NOMO-1 (cell line): ENCODE measurements at regions not wholly inside any gene's neighbourhood (a gene's known extent, or its start where the extent isn't known, plus 50 kb on each side); places are given as distances from the start of the nearest gene placed in this dataset.
"Not testable (repeated sequence)": the region's sequence is repeated elsewhere in the genome, so short reads cannot be mapped to it uniquely, and the experiment has no call there.

Source experiments
- DNase-seq, 2 experiments: peaks; one replicate each; lab custom pipeline; 2025; ENCODE audit not compliant: unreplicated experiment in 2 of 2; lab: John Stamatoyannopoulos, UW

DNA sequence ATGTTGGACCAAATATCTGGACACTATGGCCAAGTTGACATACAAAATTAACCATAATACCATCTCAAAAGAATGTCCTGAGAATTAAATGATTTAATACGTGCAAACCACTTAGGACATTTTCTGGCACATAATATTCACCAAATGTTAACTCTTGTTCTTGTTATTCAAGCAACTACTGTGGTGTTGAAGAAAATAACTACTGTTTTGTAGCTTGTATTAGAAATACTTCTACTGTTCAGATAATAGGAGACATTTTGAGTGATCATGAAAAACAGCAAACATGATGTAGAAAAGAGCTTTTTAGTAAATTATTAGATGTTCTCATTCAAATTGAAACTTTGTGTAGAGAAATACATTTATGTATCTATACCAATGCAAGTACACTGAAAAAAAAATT, 140.7 kb upstream of the SMIM31 start:
- no peak for DNase-seq

DNA sequence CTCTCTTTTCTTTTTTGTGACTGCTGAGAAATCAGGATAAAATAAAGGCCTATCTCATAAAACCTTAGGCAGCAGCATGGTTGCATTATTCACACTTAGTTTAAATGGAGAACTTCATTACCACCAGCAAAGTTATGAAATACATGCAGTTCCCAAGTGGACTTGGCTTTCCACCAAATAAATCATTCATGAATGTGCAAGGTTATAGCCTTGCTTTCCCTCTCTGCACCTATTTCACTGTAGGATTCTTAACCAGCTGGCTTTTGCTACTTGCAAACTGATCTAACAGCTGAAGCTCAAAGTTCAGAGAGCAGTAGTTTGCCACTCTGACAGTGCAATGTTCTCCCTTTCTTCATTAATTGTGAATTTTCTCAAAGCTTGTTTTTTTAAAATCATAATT, 140.1 kb upstream of the SMIM31 start:
- DNase-seq: no peak

DNA sequence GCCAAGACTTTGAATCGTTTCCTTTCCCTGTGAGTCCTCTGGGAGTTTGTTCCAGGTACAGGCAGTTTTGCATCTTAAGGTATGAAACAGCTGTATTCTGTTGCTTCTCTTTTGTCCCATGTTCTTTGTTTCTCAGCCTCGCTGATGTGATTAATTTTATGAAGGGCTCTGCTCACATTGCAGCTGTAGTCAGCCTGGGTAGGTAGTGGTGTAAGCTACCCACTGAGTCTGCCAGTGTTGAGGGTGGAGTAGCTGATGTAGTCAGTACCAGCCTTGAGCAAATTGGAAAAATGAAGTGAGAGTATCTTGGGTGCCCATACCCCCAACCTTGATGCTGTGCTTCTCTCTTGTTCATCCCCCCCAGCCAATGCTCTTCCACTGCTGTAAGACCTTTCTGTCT, 139.6 kb upstream of the SMIM31 start:
- no peak for DNase-seq

DNA sequence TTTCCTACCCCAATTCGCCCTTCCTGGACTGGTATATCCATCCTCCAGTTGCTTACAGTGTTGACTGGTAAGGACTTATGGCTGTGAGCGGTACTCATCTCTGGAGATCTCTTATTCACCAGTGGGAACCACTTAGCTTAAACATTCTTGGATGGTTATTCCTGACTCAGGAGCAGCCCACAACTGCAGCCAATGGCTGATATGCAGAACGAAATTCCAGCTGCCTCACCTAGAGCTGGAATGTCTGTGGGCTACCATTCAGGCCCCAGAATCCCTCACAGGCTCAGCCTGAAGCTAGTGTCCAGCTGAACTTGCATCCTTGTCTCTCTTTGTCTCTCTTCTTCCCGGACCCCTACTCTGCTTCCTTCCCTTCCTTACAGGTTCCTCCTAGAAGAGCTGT, 138.9 kb upstream of the SMIM31 start:
- DNase-seq: no peak

DNA sequence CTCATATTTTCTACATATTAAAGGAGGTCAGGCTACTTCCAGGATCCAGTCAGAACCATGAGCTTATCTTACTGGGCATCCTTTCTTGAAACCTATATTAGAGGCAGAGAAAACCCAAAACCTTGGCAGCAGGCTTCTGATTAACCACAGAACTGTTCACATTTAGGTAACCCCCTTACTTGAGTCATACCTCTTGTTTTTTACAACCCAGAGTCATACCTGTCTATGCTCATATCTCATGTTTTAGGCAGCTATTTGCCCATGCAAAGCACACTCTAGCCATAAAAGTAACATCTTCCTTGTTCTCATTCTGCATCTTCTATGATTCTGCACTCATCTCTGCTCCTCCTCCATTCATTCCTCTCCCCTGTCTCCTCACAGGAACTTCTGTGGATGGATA, 138.0 kb upstream of the SMIM31 start:
- DNase-seq: no peak

DNA sequence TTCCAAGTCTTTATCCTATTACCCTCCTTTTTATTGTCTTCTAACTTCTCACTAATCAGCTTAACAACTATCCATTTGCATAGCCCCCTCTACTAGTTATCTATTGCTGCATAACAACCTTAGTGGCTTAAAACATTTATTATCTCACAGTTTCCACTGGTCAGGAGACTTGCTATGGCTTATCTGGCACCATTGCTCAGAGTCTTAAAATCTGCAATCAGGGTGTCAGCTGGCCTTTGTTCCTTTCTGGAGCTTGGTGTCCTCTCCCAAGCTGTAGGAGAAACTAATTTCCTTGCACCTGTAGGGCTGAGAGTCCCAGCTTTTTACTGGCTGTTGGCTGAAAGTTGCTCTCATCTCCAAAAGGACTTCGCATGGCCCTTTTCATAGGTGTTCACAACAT, 137.0 kb upstream of the SMIM31 start:
- no peak for DNase-seq

DNA sequence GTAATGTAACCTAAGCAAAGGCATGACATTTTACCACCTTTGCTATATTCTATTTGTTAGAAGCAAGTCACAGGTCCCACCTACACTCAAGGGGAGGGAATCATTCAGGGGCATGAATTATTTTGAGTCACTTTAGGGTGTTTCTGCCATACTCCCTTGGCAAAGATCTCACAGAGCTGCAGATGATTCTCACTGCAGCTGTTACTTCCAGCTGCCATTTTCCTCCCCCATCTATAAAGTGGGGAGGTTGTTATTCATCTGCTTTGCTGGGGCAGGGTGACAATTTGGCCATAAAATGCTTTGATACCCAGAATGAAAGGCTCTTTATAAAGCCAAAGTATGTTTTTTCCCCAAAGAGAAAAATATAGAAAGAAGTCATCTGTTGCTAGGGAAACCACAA, 136.5 kb upstream of the SMIM31 start:
- DNase-seq: no peak

DNA sequence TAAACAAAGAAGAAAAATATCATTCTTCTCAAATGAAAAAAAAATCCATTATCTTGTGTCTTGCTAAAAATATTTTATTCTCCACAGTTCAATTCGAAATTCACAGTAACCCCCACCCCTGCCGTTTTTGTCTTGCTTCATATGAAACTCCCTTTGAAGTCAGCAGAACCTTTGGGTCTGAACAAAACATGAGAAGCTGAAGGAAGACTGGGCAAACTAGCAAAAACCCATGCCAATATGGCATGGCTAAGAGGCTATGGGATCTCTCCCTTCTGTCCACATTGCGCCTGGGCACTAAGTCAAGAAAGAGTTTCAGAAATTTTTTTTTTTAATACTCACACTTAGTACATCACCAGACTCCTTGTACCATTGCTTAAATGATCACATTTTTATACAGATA, 136.0 kb upstream of the SMIM31 start:
- no peak for DNase-seq

DNA sequence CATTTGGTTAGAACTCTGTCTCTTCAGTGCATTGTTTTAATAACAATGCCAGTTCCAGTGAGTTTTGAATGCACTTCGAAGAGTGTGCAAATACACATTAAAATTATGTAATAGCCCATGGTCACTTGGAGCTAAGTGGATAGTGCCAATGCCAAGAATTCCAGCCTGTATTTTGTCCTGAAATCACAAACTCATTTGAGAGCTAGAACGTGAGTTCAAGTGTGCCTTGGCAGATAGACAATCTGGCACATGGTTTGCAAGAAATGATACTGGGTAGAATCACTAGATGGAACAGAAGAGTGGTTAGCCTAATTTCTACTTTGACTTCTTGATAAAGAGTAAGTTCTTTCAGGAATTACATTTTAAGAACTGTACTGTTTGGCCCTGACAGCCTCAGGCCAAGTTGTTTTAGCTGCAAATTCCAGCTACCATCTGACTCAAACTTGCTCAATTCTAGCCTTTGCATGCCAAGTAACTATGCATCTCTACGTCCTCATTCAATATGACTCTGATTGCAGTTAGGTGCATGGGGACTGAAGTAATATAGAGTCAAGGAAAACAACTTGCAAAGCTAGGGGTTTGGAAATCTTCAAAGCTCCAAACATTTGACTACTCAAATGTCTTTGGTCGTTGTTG, 131.9 kb upstream of the SMIM31 start:
- no peak for DNase-seq

DNA sequence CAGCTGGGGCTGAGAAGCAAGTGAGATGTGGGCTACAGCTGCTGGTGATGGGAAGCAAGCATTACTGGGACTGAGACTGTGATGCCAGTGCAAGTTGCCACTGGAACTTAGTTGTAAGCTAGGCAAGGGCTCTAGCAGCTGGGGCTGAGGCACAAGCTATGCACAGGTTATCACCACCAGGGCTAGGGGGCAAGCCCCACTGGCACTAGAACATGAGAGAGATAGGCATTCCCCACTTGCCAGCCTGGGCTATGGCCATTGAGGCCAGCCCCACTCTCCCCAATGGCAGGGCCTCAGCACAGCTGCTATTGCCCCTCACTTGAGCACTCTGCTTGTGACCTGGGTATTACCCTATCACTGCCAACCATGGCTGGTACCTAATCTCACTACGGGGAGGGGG, 130.8 kb upstream of the SMIM31 start:
- no peak for DNase-seq

DNA sequence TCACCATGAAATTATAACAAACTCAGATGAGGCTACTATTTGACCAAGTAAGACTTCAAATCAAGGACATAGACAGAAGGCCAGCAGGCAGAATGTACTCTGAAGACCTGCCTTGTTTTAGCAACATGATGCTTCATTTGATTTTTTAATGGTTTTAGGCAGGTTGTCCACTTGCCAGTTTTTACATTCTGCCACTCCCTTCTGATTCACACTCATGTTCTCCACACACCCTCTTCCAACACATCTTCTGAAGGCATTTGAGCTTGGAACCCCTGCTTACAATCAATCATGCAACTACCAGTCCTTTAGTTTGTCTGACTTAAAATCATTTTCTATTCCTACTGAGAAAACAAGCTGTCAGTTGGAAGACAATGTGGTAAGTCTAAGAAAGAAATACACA, 114.9 kb upstream of the SMIM31 start:
- DNase-seq: no peak

DNA sequence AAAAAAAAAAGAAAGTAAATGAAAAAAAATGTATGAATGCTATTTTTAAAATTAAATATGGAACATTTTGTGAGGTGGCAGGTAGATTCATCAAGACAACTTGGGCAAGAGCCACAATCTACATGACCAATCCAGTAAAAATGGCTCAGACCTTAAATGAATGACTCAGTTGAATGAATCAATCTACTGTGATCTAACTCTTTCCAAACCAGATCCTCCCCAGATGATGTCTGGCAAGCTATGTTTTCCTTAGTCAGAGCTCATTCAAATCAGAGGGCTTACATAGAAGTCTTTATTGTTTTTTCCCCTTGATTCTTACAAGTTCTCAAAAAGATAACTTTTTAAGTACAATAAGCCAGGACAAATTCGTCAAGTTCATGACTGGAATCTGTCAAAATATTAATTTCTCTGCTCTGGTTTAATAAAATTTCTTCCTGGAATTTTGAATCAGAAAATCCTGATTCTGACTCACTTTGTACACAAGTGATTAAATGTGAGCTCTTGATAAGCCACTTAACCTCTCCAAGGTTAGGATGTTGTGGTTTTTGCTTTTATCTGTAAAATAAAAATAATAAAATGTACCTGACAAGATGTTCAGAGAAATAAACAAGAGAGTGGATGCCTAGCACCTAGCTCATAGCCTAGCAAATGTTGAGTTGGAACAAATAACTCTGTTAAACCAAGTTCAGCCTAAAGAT, 105.6 kb upstream of the SMIM31 start:
- no peak for DNase-seq

DNA sequence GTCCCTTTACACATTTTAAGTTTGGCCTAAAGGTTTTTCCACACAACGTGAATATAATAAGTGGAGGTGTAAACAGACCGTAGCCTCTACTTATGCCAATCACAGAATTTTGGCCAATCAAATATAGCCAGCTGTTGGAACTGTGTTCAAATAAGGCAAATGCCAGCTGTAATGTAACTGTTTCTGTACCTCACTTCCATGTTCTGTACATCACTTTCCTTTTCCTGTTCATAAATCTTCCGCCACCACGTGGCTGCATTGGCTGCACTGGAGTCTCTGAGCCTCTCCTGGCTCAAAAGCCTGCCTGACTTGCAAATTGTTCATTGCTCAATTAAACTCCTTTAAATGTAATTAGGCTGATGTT, 105.1 kb upstream of the SMIM31 start:
- no peak for DNase-seq

DNA sequence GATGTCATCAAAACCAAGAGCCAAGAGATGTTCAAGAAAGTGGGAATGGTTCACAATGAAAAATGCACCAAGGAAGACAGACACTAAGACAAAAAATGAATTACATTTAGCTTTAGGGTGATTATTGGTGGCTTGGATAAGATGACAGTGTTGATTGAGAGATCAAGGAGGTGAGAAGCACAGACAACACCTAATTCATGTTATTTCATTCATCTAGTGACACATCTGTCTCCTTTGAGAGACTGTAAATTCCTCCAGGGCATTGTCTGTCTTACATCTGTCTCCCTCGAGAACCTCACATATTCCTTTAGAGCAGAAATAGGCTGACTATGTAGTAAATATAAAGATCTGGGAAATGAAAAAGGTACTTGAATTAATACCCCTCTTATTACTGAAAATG, 94.2 kb upstream of the SMIM31 start:
- no peak for DNase-seq

DNA sequence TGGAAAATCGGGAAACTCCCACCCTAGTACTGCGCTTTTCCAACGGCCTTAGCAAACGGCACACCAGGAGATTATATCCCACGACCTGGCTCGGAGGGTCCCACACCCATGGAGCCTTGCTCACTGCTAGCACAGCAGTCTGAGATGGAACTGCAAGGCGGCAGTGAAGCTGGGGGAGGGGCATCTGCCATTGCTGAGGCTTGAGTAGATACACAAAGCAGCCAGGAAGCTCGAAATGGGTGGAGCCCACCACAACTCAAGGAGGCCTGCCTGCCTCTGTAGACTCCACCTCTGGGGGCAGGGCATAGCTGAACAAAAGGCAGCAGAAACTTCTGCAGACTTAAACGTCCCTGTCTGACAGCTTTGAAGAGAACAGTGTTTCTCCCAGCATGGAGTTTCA, 77.8 kb upstream of the SMIM31 start:
- DNase-seq: not testable (repeated sequence)

DNA sequence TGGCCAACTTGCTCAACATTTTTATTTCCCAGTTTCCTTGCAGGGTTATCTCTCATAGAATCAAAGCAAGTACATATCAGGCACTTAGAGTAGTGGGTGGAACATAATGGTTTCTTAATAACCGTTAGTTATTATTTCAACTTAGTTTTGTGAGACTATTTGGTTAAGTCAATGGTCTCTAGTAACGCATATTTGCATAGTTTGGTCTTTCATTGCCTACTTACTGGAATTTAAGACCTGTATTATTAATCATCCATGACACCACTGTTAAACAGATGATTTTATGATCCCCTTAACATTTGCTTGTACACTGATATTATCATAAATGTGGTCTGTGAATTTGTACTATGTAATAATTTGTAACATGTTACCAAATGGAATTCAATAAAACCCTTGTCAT, 70.9 kb upstream of the SMIM31 start:
- DNase-seq: no peak

DNA sequence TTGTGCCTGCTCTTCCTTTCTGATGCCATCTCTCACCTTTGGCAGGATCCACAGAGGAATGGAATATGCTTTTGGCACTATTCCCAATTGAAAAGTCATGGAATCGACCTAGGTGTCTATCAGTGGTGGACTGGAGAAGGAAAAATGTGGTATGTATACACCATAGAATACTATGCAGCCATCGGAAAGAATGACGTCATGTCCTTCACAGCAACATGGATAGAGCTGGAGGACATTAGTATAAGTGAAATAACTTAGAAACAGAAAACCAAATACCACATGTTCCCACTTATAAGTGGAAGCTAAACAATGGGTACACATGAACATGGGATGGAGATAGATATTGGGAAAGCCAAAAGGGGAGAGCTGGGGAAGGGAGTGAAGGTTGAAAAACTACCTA, 58.3 kb upstream of the SMIM31 start:
- no peak for DNase-seq

DNA sequence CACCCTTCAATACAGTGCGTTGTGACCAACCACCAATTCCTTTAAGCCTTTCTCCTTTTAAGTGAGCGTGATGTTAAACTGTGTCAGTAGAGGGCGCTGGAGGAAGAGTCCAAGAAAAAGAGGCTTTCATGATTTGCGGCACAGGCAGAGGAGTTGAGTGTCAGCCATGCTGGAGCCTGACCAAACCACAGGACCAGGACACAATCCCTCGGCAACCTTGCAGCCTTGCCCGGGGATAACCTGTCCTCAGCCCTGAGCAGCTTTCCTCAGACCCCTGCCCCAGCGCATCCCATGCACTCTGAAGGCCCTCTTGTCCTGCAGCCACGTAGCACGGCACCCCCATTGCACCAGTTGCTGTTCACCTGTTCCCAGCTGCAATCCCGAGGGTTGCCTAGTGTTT, 53.5 kb upstream of the SMIM31 start:
- DNase-seq: no peak

DNA sequence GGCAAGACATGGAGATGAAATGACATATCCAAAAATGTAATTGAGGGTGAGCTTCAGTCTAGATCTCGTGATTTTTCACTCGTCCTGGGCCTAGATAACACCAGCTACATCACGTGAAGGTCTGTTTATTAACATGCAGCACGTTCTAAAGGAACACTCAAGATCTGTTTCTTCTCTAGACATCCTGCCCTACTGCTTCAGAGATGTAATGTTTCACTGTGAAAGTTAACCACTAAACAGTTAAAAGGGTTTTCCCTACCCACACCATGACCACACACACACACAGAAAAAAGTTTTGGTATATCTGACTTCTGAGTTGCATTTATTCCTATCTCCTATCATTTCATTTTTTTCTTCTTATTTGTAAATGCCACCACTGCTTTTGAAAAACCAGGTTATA, 52.3 kb upstream of the SMIM31 start:
- DNase-seq: no peak
